Skeletal muscle cell (primary cell): ENCODE measurements at regions not wholly inside any gene's neighbourhood (a gene's known extent, or its start where the extent isn't known, plus 50 kb on each side); places are given as distances from the start of the nearest gene placed in this dataset.

Source experiments
- DNase-seq: peaks from one replicate; pipeline ENCODE4 v3.0.0-alpha.2; 2010; ENCODE audit warnings: low read depth
- H3K4me3 ChIP-seq: 2 replicates; pipeline ENCODE4 v1.5.1; 2011; ENCODE audit warnings: low read depth, mild to moderate bottlenecking, control low read depth, low read length, moderate library complexity

GRCh38 chr1:18039102-18039501, 68.5 kb upstream of the IGSF21 start:
- DNase-seq: no peak
- H3K4me3 ChIP-seq: no peak overlapping the region

- H3K4me3 ChIP-seq: no peak overlapping the region
- no peak for DNase-seq
Observed at GRCh38 chr1:18041102-18041501, 66.5 kb upstream of the IGSF21 start.

GRCh38 chr1:18041685-18042355, 65.8 kb upstream of the IGSF21 start:
- H3K4me3 ChIP-seq: no peak overlapping the region
- no peak for DNase-seq

GRCh38 chr1:18043871-18044270, 63.7 kb upstream of the IGSF21 start:
- DNase-seq: no peak
- H3K4me3 ChIP-seq: no peak overlapping the region

- no peak for DNase-seq
- no peak overlapping the region for H3K4me3 ChIP-seq
Observed at GRCh38 chr1:18045203-18045602, 62.4 kb upstream of the IGSF21 start.

GRCh38 chr1:18045621-18046020, 62.0 kb upstream of the IGSF21 start:
- no peak for DNase-seq
- H3K4me3 ChIP-seq: no peak overlapping the region

GRCh38 chr1:18047122-18047521, 60.5 kb upstream of the IGSF21 start:
- no peak for DNase-seq
- H3K4me3 ChIP-seq: no peak overlapping the region

- DNase-seq: no peak
- no peak overlapping the region for H3K4me3 ChIP-seq
Observed at GRCh38 chr1:18049228-18049627, 58.4 kb upstream of the IGSF21 start.

- no peak for DNase-seq
- H3K4me3 ChIP-seq: no peak overlapping the region
Observed at GRCh38 chr1:18052671-18053070, 54.9 kb upstream of the IGSF21 start.

- no peak for DNase-seq
Observed at GRCh38 chr1:18055156-18055555, 52.4 kb upstream of the IGSF21 start.

GRCh38 chr1:18056545-18056944, 51.1 kb upstream of the IGSF21 start:
- no peak overlapping the region for H3K4me3 ChIP-seq
- DNase-seq: no peak

More at GRCh38 chr1:18055156-18055555, 52.4 kb upstream of the IGSF21 start:
- H3K4me3 ChIP-seq: no peak overlapping the region

- no peak overlapping the region for H3K4me3 ChIP-seq
- DNase-seq: no peak
Observed at GRCh38 chr1:18057623-18058022, 50.0 kb upstream of the IGSF21 start.
